Uterus (tissue), 3 donors: ENCODE measurements at regions not wholly inside any gene's neighbourhood (a gene's known extent, or its start where the extent isn't known, plus 50 kb on each side); places are given as distances from the start of the nearest gene placed in this dataset.

Experiments
- DNase-seq, 2 donors: peaks; one replicate each; pipeline ENCODE4 v3.0.0-alpha.2; 2019 to 2020
- H3K27ac ChIP-seq, 2 donors: fragments of 200-600 bp; sonication (generic); 1 replicate in 1 of 2; 2 replicates in 1 of 2; pipeline ENCODE4 v1.5.1; 2016 to 2018
- H3K27me3 ChIP-seq, 2 donors: fragments of 200-600 bp; sonication (generic); one replicate each; pipeline ENCODE4 v1.5.1; 2018 to 2019; ENCODE audit warnings: control low read depth in 1 of 2
- H3K36me3 ChIP-seq, 2 donors: fragments of 200-600 bp; sonication (generic); one replicate each; pipeline ENCODE4 v1.5.1; 2019; ENCODE audit warnings: control low read depth in 1 of 2
- H3K4me1 ChIP-seq, 2 donors: fragments of 200-600 bp; sonication (generic); one replicate each; pipeline ENCODE4 v1.5.1; 2018 to 2019; ENCODE audit warnings: control low read depth in 1 of 2
- H3K4me3 ChIP-seq, 2 donors: fragments of 200-600 bp; sonication (generic); 1 replicate in 1 of 2; 2 replicates in 1 of 2; pipeline ENCODE4 v1.5.1; 2018 to 2019; ENCODE audit warnings: mild to moderate bottlenecking in 1 of 2
- H3K9me3 ChIP-seq, 2 donors: fragments of 200-600 bp; sonication (generic); one replicate each; pipeline ENCODE4 v1.5.1; 2019; ENCODE audit warnings: control low read depth in 1 of 2
- POLR2A ChIP-seq, 2 donors: fragments of 450-650 bp; IDR thresholded peaks; one replicate each; pipeline ENCODE4 v1.6.1; 2016; ENCODE audit warnings: antibody characterized with exemption in 2 of 2, mild to moderate bottlenecking in 1 of 2, moderate library complexity in 1 of 2
- intact Hi-C: fragments of 100-400 bp; cut with DNase I; formaldehyde crosslinking; loops from one replicate; pipeline ENCODE4 v1.15.1; 2023; ENCODE audit warnings: low total_unique reads
- TF ChIP-seq, protein P1 (sequence below), 4 experiments: fragments of 200-600 bp in 2 of 4; fragments of 450-650 bp in 2 of 4; sonication (generic) in 2 of 4; IDR thresholded peaks; one replicate each; pipeline ENCODE4 v1.5.1; 2016 to 2019; ENCODE audit warnings: antibody characterized with exemption in 4 of 4, mild to moderate bottlenecking in 2 of 4, moderate library complexity in 1 of 4
- donor health status: DM: yes; HTN: yes; CAD: no.

DNA sequence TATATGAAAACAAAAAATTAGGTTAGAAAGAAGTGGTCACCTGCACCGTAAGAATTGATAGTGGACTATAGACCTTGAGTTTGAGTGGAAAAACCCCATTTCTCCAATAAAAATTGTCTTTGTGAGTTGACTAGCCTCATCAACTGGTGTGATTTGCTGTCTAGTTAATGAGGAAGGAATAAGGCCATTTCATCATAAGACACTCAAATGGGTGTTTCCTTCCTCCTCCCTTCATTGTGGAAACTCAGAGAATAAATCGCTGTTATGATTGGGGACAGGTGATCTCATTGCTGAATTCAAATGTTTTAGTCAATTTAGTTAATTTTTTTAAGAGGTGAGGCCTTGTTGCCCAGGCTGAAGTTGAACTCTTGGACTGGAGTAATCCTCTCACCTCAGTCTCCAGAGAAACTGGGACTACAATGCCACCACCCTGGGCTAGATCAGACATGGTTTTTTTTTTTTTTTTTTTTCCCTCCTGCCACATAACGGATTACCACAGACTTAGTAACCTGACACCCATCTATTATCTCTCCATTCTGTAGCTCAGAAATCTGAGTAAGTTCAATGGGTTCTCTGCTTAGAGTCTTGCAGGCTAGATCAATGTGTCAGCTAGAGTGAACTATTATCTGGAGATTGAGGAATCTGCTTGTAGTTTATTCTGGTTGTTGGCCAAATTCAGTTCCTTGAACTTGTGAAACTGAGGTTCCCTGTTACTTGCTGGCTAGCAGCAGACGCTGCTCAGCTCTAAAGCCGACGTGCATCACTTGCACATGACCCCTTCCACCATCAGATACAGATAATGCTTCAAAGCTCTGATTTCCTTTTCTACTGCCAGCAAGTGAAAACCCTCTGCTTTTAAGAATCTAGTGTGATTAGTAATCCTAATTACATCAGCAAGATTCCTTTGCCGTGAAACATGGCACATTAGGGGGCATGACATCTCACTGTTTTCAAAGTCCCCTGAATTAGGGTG lies 663.8 kb upstream of the CDH9 start:
- H3K4me3 ChIP-seq: no peak overlapping the region
- H3K9me3 ChIP-seq: no peaks in the 10 kb centered on the region
- H3K27ac ChIP-seq: no peak overlapping the region
- TF ChIP-seq POLR2A (IDR thresholded peaks at IDR 0.05): no peak
- TF ChIP-seq, protein P1, sequence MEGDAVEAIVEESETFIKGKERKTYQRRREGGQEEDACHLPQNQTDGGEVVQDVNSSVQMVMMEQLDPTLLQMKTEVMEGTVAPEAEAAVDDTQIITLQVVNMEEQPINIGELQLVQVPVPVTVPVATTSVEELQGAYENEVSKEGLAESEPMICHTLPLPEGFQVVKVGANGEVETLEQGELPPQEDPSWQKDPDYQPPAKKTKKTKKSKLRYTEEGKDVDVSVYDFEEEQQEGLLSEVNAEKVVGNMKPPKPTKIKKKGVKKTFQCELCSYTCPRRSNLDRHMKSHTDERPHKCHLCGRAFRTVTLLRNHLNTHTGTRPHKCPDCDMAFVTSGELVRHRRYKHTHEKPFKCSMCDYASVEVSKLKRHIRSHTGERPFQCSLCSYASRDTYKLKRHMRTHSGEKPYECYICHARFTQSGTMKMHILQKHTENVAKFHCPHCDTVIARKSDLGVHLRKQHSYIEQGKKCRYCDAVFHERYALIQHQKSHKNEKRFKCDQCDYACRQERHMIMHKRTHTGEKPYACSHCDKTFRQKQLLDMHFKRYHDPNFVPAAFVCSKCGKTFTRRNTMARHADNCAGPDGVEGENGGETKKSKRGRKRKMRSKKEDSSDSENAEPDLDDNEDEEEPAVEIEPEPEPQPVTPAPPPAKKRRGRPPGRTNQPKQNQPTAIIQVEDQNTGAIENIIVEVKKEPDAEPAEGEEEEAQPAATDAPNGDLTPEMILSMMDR (IDR thresholded peaks at IDR 0.05): no peak
- no peaks in the 10 kb centered on the region for H3K27me3 ChIP-seq
- H3K36me3 ChIP-seq: no peaks in the 10 kb centered on the region
- DNase-seq: no peak
- no peaks in the 10 kb centered on the region for H3K4me1 ChIP-seq
- intact Hi-C loops: no loop called here

DNA sequence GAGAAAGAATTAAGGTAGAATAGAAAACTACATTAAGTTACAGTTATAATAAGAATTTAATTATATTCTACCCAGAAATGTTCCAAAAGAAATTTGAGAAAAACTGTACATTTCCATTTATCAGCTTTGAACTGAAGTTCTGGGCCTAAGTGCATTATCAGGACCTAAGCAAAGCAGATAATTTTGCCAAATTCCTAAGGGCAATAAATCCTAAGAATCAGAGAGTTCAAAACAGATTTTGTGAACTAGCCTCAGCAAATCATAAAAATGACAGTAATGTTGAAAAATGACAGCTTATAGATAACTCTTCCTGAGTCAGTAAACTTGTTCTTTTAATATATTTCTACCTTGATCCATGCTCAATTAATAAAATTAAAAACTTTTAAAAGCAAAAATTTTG lies 662.1 kb upstream of the CDH9 start:
- Histone ChIP-seq H3K9me3 (no peaks in the 10 kb centered on the region), H3K27ac (no peak overlapping the region), H3K4me3 (no peak overlapping the region), H3K4me1 (no peaks in the 10 kb centered on the region), H3K36me3 (no peaks in the 10 kb centered on the region), H3K27me3 (no peaks in the 10 kb centered on the region)
- intact Hi-C loops: no loop called here
- DNase-seq: no peak
- TF ChIP-seq POLR2A (IDR thresholded peaks at IDR 0.05): no peak
- TF ChIP-seq, protein P1 (IDR thresholded peaks at IDR 0.05): no peak

DNA sequence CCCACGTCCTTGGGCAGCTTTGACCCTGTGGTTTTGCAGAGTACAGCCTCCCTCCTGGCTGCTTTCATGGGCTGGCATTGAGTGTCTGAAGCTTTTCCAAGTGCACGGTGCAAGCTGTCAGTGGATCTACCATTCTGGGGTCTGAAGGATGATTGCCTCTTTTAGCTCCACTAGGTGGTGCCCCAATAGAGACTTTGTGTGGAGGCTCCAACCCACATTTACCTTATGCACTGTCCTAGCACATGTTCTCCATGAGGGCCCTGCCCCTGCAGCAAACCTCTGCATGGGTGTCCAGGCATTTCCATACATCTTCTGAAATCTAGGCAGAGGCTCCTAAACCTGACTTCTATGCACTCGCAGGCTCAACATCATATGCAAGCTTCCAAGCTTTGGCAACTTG lies 644.2 kb upstream of the CDH9 start:
- no peak overlapping the region for H3K4me3 ChIP-seq
- no peaks in the 10 kb centered on the region for H3K27me3 ChIP-seq
- intact Hi-C loops: no loop called here
- H3K27ac ChIP-seq: no peak overlapping the region
- H3K9me3 ChIP-seq: no peaks in the 10 kb centered on the region
- no peak for DNase-seq
- no peaks in the 10 kb centered on the region for H3K36me3 ChIP-seq
- TF ChIP-seq, protein P1 (IDR thresholded peaks at IDR 0.05): no peak
- no peak for TF ChIP-seq POLR2A (IDR thresholded peaks at IDR 0.05)
- no peaks in the 10 kb centered on the region for H3K4me1 ChIP-seq

DNA sequence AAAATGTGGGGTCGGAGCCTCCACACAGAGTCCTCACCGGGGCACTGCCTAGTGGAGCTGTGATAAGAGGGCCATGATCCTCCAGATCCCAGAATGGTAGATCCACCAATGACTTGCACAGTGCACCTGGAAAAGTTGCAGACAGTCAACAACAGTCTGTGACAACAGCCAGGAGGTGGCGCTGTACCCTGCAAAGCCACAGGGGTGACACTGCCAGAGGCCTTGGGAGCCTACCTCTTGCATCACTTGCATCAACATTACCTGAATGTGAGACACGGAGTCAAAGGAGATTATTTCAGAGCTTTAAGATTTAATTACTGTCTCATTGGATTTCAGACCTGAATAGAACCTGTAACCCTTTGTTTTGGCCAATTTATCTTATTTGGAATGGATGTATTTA lies 614.1 kb upstream of the CDH9 start:
- DNase-seq: no peak
- Histone ChIP-seq H3K4me1 (no peaks in the 10 kb centered on the region), H3K27me3 (no peaks in the 10 kb centered on the region), H3K36me3 (no peaks in the 10 kb centered on the region), H3K9me3 (no peaks in the 10 kb centered on the region), H3K4me3 (no peak overlapping the region), H3K27ac (no peak overlapping the region)
- no peak for TF ChIP-seq POLR2A (IDR thresholded peaks at IDR 0.05)
- TF ChIP-seq, protein P1 (IDR thresholded peaks at IDR 0.05): no peak
- intact Hi-C loops: no loop called here

DNA sequence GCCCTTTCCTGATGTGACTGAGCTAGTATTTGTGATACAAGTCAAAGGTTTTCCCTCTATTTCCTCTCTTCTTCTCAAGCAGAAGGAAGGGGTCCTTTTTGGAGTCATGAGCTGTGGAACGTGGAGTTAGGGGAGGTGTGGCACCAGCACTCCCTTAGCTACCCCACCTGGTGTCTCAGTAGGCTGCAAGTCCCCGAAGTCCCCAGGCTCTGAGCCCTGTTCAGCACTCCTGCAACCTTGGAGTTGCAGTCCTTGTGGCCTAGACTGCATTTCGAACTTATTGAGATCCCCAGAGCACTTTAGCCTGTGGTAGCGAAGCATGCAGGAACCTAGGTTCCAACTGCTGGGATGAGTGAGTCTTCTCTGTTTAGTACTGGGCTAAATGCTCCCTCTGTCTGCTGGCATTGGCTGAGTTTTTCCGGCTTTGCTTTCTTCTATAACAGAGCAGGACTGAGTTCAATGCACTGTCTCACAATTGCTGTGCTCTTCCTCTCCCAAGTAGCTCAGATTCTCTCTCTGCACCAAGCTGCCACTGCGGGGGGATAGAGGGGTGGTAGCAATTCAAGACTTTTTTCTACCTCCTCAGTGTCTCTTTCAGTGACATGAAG lies 600.7 kb upstream of the CDH9 start:
- no peak for TF ChIP-seq POLR2A (IDR thresholded peaks at IDR 0.05)
- TF ChIP-seq, protein P1 (IDR thresholded peaks at IDR 0.05): no peak
- Histone ChIP-seq H3K27me3 (no peaks in the 10 kb centered on the region), H3K36me3 (no peaks in the 10 kb centered on the region), H3K4me1 (no peaks in the 10 kb centered on the region), H3K27ac (no peak overlapping the region), H3K9me3 (no peaks in the 10 kb centered on the region), H3K4me3 (no peak overlapping the region)
- intact Hi-C loops: no loop called here
- DNase-seq: no peak
